ENCODE measurements at regions not wholly inside any gene's neighbourhood (a gene's known extent, or its start where the extent isn't known, plus 50 kb on each side); places are given as distances from the start of the nearest gene placed in this dataset.

- H2AFZ ChIP-seq (ENCODE audit: low read length) = no peak overlapping the region
- H3K79me1 ChIP-seq (ENCODE audit: insufficient read depth, low read depth, low read length, poor library complexity, severe bottlenecking) = no peaks in the 10 kb centered on the region
- Mint-ChIP-seq H3K27me3 (ENCODE audit: low read depth) (no peaks in the 10 kb centered on the region; the same call in 1 of the 2 replicates), H3K27ac (no peak overlapping the region), H3K4me3 (no peak overlapping the region), H3K9me3 (peaks cover 25 to 28% of the 10 kb centered on the region in 2 experiments), H3K36me3 (ENCODE audit: insufficient read depth in 1 of 3, low read depth in 3 of 3) (peaks cover 10 to 33% (median 13%) of the 10 kb centered on the region in 3 experiments), H3K4me1 (no peaks in the 10 kb centered on the region)
- no peak for DNase-seq
- no peaks in the 10 kb centered on the region for H3K23me2 ChIP-seq (ENCODE audit: insufficient read length, low read depth, low read length, poor library complexity, severe bottlenecking)
- no peaks in the 10 kb centered on the region for H3K79me2 ChIP-seq (ENCODE audit: insufficient read depth, low read length)
- H4K8ac ChIP-seq (replicated peaks; ENCODE audit: insufficient read length, low read depth, low read length) = no peak overlapping the region
- H3K4me1 ChIP-seq (ENCODE audit: insufficient read depth, low read length) = no peaks in the 10 kb centered on the region
- H3K9me3 ChIP-seq (ENCODE audit: control insufficient read depth, low read depth, low read length) = peaks cover 13% of the 10 kb centered on the region
- H3K14ac ChIP-seq (ENCODE audit: insufficient read depth, low read length) = no peak overlapping the region
- H2BK15ac ChIP-seq (ENCODE audit: low read depth, low read length) = no peak overlapping the region
- no peak overlapping the region for H3T11ph ChIP-seq (ENCODE audit: low read length)
- H2BK5ac ChIP-seq (ENCODE audit: insufficient read length, low read length) = no peak overlapping the region
- H3K56ac ChIP-seq (ENCODE audit: insufficient read length, low read depth, low read length) = no peak overlapping the region
- no peak overlapping the region for H3K18ac ChIP-seq (ENCODE audit: insufficient read length, low read depth, low read length)
- no peak overlapping the region for H2BK120ac ChIP-seq (ENCODE audit: low read depth, low read length, poor library complexity, severe bottlenecking)
- H3K27ac ChIP-seq (ENCODE audit: insufficient read length, low read depth, low read length) = no peak overlapping the region
- no peak overlapping the region for H3K23ac ChIP-seq (ENCODE audit: insufficient read length, low read depth, low read length)
- H3K4me2 ChIP-seq (ENCODE audit: insufficient read depth, insufficient read length, low read length) = no peak overlapping the region
- H4K20me1 ChIP-seq (ENCODE audit: control insufficient read depth, insufficient read depth, insufficient read length) = no peaks in the 10 kb centered on the region
- H3K4ac ChIP-seq (ENCODE audit: low read depth, low read length) = no peak overlapping the region
- H4K91ac ChIP-seq (ENCODE audit: insufficient read length, low read depth, low read length) = no peak overlapping the region
- no peak overlapping the region for H2AK5ac ChIP-seq (ENCODE audit: insufficient read length, low read length)
- TF ChIP-seq CTCF (conservative IDR thresholded peaks at IDR 0.05) = no peak
- no peak overlapping the region for H4K5ac ChIP-seq (ENCODE audit: insufficient read length, low read depth, low read length)
- H2BK20ac ChIP-seq (ENCODE audit: low read depth, low read length, poor library complexity, severe bottlenecking) = no peak overlapping the region
- no peak overlapping the region for H3K9ac ChIP-seq (ENCODE audit: extremely low read depth, insufficient read length, low read length)
- no peaks in the 10 kb centered on the region for H3K27me3 ChIP-seq (ENCODE audit: insufficient read depth, low read length)
- no CpG with 5 or more reads among the region's 16 CpGs for WGBS (ENCODE audit: extremely low coverage, insufficient read length, low lambda C conversion rate)
- no peak overlapping the region for H2BK12ac ChIP-seq (ENCODE audit: insufficient read length, low read depth, low read length)
Observed at GRCh38 chr2:147149575-147150240, 695.1 kb upstream of the ACVR2A start.
